Common myeloid progenitor, CD34-positive (primary cell): ENCODE measurements at regions not wholly inside any gene's neighbourhood (a gene's known extent, or its start where the extent isn't known, plus 50 kb on each side); places are given as distances from the start of the nearest gene placed in this dataset.
"Not testable (repeated sequence)": the region's sequence is repeated elsewhere in the genome, so short reads cannot be mapped to it uniquely, and the experiment has no call there.

Source experiments
- CTCF ChIA-PET: fragments of 350-600 bp; sonication (Branson Sonifier 250); formaldehyde crosslinking; loops from one replicate; lab custom pipeline; 2021; ENCODE audit warnings: antibody characterized with exemption; lab: Charles Lee
- POLR2A ChIA-PET: fragments of 350-600 bp; sonication (Branson Sonifier 250); formaldehyde crosslinking; loops from one replicate; lab custom pipeline; 2021; ENCODE audit warnings: antibody characterized with exemption; lab: Charles Lee
- DNase-seq, 3 donors: peaks; one replicate each; pipeline versions ENCODE4 v3.0.0 to v3.0.0-alpha.2; 2013
- H3K27ac ChIP-seq, 2 experiments: 1 replicate in 1 of 2; 2 replicates in 1 of 2; pipeline ENCODE4 v1.7.0; 2013; ENCODE audit warnings: inconsistent platforms in 2 of 2, low read length in 2 of 2, mild to moderate bottlenecking in 2 of 2, low read depth in 1 of 2, moderate library complexity in 1 of 2; ENCODE audit not compliant: severe bottlenecking in 2 of 2, insufficient read depth in 1 of 2, poor library complexity in 1 of 2
- H3K27me3 ChIP-seq, 5 experiments: replicated peaks in 2 of 5; 1 replicate in 3 of 5; 2 replicates in 2 of 5; pipeline versions ENCODE4 v1.6.1 to v1.7.0; 2013; ENCODE audit warnings: low read length in 4 of 5, mild to moderate bottlenecking in 2 of 5, moderate library complexity in 2 of 5, inconsistent platforms in 1 of 5; ENCODE audit not compliant: insufficient read depth in 5 of 5, control insufficient read depth in 4 of 5
- H3K36me3 ChIP-seq, 4 experiments: 1 replicate in 2 of 4; 2 replicates in 2 of 4; pipeline versions ENCODE4 v1.6.1 to v1.7.0; 2013; ENCODE audit warnings: low read length in 3 of 4, control low read depth in 1 of 4, mild to moderate bottlenecking in 1 of 4; ENCODE audit not compliant: control insufficient read depth in 4 of 4, insufficient read depth in 4 of 4
- H3K4me1 ChIP-seq, 4 experiments: 1 replicate in 3 of 4; 2 replicates in 1 of 4; pipeline versions ENCODE4 v1.6.1 to v1.7.1; 2013; ENCODE audit warnings: low read length in 3 of 4, mild to moderate bottlenecking in 3 of 4, control low read depth in 1 of 4, inconsistent platforms in 1 of 4, moderate library complexity in 1 of 4; ENCODE audit not compliant: control insufficient read depth in 4 of 4, insufficient read depth in 4 of 4; ENCODE audit errors: control extremely low read depth in 1 of 4
- H3K4me3 ChIP-seq, 7 experiments: 1 replicate in 4 of 7; 2 replicates in 3 of 7; pipeline versions ENCODE4 v1.5.1 to v1.7.0; 2013; ENCODE audit warnings: mild to moderate bottlenecking in 7 of 7, low read length in 6 of 7, moderate library complexity in 6 of 7, inconsistent platforms in 2 of 7, low read depth in 2 of 7, control low read depth in 1 of 7; ENCODE audit not compliant: insufficient read depth in 4 of 7, control insufficient read depth in 1 of 7; ENCODE audit errors: extremely low read depth in 1 of 7
- H3K9me3 ChIP-seq, 5 experiments: 1 replicate in 4 of 5; 2 replicates in 1 of 5; pipeline versions ENCODE4 v1.6.1 to v1.7.1; 2013; ENCODE audit warnings: low read length in 4 of 5, mild to moderate bottlenecking in 2 of 5, inconsistent platforms in 1 of 5, low read depth in 1 of 5, moderate library complexity in 1 of 5; ENCODE audit not compliant: control insufficient read depth in 4 of 5, insufficient read depth in 2 of 5; ENCODE audit errors: control extremely low read depth in 1 of 5
- WGBS: methylation state at CpG from one replicate; pipeline ENCODE4 v1.1.5; 2013; ENCODE audit not compliant: insufficient coverage; 5-methylcytosine and 5-hydroxymethylcytosine counted together

- Histone ChIP-seq H3K27me3 (peaks cover 0 to 19% (median 3%) of the 10 kb centered on the region in 5 experiments), H3K27ac (no peak overlapping the region), H3K9me3 (peaks cover 0 to 3% (median 0%) of the 10 kb centered on the region in 5 experiments), H3K4me1 (no peaks in the 10 kb centered on the region), H3K4me3 (no peak overlapping the region), H3K36me3 (no peaks in the 10 kb centered on the region)
- 100% methylated on average over 2 of the region's 2 CpGs for WGBS
- ChIA-PET CTCF (no interaction called here), POLR2A (no interaction called here)
- DNase-seq, result no peak
Measured at GRCh38 chr22:45088576-45088975, 75.1 kb upstream of the NUP50 start.

DNA sequence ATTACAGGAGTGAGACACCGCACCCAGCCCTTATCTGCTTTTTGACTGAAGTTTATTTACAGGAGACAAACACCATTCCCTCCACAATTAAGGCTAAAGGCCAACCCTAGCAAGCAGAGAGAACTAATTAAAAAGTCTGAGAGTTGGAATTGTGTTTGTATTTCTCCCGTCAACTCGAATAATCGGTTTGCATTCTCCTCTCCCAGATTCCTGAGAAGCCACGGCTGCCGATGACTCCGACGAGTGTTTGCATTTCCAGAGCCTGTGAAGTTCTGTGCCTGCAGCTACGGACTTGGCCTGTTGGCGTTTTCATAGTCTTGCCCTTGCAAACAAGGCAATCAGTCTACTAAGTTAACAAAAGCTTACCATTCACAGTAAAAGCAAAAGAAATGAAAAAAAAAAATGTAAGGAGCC is 73.2 kb upstream of the NUP50 start:
- 66% methylated on average over 9 of the region's 10 CpGs for WGBS
- CTCF ChIA-PET, result interaction anchor here (1.3 kb wide), 1 partner anchor 10 kb away, joined by 3 read pairs; no protein-coding TSS in a partner anchor
- POLR2A ChIA-PET, result no interaction called here

GRCh38 chr22:45091254-45091854 is 72.4 kb upstream of the NUP50 start:
- WGBS, result 91% methylated on average over 28 of the region's 33 CpGs
- Histone ChIP-seq H3K27ac (no peak overlapping the region), H3K4me3 (no peak overlapping the region), H3K9me3 (peaks cover 0 to 3% (median 0%) of the 10 kb centered on the region in 5 experiments), H3K36me3 (no peaks in the 10 kb centered on the region), H3K27me3 (peaks cover 0 to 13% (median 7%) of the 10 kb centered on the region in 5 experiments), H3K4me1 (no peaks in the 10 kb centered on the region)
- ChIA-PET POLR2A (no interaction called here), CTCF (interaction anchor here (1.3 kb wide), 1 partner anchor 9 kb away, joined by 3 read pairs; no protein-coding TSS in a partner anchor)
- no peak for DNase-seq

More for the DNA sequence above, 73.2 kb upstream of the NUP50 start:
- H3K4me3 ChIP-seq, result no peak overlapping the region
- no peaks in the 10 kb centered on the region for H3K4me1 ChIP-seq
- peaks cover 0 to 13% (median 7%) of the 10 kb centered on the region in 5 experiments for H3K27me3 ChIP-seq
- no peaks in the 10 kb centered on the region for H3K36me3 ChIP-seq
- no peak for DNase-seq
- H3K27ac ChIP-seq, result no peak overlapping the region
- peaks cover 0 to 3% (median 0%) of the 10 kb centered on the region in 5 experiments for H3K9me3 ChIP-seq

- H3K4me3 ChIP-seq, H3K27ac ChIP-seq, H3K4me1 ChIP-seq, H3K36me3 ChIP-seq, POLR2A ChIA-PET, H3K9me3 ChIP-seq, DNase-seq: not testable (repeated sequence)
- 94% methylated on average over 8 of the region's 20 CpGs for WGBS
- CTCF ChIA-PET, result interaction anchor here (1.3 kb wide), 1 partner anchor 9 kb away, joined by 3 read pairs; no protein-coding TSS in a partner anchor
- H3K27me3 ChIP-seq, result peaks cover 0 to 16% (median 7%) of the 10 kb centered on the region in 5 experiments
Measured at GRCh38 chr22:45091875-45092274, 71.8 kb upstream of the NUP50 start.

DNA sequence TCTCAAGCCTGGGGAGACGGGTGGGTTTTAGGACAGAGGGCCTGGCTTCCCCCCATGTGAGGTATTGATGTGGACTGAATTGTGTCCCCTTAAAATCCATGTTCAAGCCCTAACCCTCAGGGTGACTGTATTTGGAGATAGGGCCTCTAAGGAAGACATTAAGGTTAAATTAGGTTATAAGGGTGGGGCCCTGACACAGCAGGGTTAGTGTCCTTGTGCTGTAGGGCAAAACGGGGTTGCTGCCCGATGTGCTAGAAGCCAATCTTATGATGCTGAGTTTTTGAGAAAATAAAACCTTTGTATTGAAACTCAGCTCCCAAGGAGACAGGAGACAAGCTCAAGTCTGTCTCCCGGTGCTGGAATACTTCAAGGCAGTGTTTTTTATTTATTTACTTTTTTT is 71.1 kb upstream of the NUP50 start:
- Histone ChIP-seq H3K36me3 (no peaks in the 10 kb centered on the region), H3K27ac (no peak overlapping the region), H3K27me3 (peaks cover 0 to 19% (median 7%) of the 10 kb centered on the region in 5 experiments), H3K4me3 (no peak overlapping the region), H3K9me3 (peaks cover 0 to 3% (median 0%) of the 10 kb centered on the region in 5 experiments), H3K4me1 (no peaks in the 10 kb centered on the region)
- CTCF ChIA-PET, result interaction anchor here (2.5 kb wide), 1 partner anchor 9 kb away, joined by 5 read pairs; no protein-coding TSS in a partner anchor
- POLR2A ChIA-PET, result interaction anchor here (0.6 kb wide), 1 partner anchor 409 kb away, joined by 5 read pairs; no protein-coding TSS in a partner anchor
- DNase-seq, result no peak
- WGBS, result 91% methylated on average over 2 of the region's 4 CpGs

- no peak for DNase-seq
- ChIA-PET POLR2A (no interaction called here), CTCF (interaction anchor here (2.5 kb wide), 1 partner anchor 10 kb away, joined by 5 read pairs; no protein-coding TSS in a partner anchor)
- Histone ChIP-seq H3K27ac (no peak overlapping the region), H3K9me3 (peaks cover 0 to 3% (median 0%) of the 10 kb centered on the region in 5 experiments), H3K4me3 (no peak overlapping the region), H3K4me1 (no peaks in the 10 kb centered on the region), H3K27me3 (peaks cover 0 to 19% (median 4%) of the 10 kb centered on the region in 5 experiments), H3K36me3 (no peaks in the 10 kb centered on the region)
- WGBS, result 89% methylated on average over 6 of the region's 9 CpGs
Measured at GRCh38 chr22:45093609-45094008, 70.1 kb upstream of the NUP50 start.

DNA sequence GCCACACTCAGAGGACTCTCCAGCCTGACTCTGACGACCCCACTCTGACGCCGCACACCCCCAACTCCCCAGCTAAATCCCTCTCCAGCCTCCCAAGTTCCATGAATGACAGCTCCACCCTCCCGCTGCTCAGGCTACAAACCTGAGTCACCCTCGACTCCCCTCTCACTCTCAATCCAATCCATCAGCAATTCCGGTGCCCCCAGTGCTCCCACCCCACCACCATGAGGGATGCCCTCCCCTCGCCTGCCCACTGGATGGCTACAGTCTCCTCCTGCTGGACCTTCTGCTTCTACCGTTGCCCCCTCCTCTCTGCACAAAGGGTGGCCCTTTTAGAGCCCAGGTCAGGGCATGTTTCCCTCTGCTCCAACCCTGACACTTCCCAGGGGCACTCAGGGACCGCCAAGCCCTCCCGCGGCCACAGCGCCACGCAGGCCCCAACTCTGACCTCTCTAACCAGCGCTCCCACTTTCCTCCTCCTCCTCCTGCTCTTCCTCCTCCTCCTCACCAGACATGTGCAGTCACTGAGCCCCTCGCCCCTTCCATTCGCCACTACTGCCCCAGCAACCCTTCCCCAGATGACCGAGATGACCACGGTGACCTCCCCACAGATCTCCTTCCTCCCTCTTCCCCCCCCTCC is 69.5 kb upstream of the NUP50 start:
- POLR2A ChIA-PET, result no interaction called here
- no peak for DNase-seq
- Histone ChIP-seq H3K9me3 (peaks cover 0 to 3% (median 0%) of the 10 kb centered on the region in 5 experiments), H3K4me3 (no peak overlapping the region), H3K36me3 (no peaks in the 10 kb centered on the region), H3K4me1 (no peaks in the 10 kb centered on the region), H3K27me3 (peaks cover 0 to 19% (median 4%) of the 10 kb centered on the region in 5 experiments), H3K27ac (no peak overlapping the region)
- CTCF ChIA-PET, result interaction anchor here (1.0 to 2.5 kb wide), 2 partner anchors 11 to 88 kb away, joined by 3 to 5 read pairs; no protein-coding TSS in a partner anchor
- WGBS, result 76% methylated on average over 17 of the region's 18 CpGs
